NB4 (cell line): ENCODE measurements at regions not wholly inside any gene's neighbourhood (a gene's known extent, or its start where the extent isn't known, plus 50 kb on each side); places are given as distances from the start of the nearest gene placed in this dataset.

Experiments used
- CTCF ChIP-seq: IDR thresholded peaks from one replicate; pipeline ENCODE4 v1.5.1; 2012; ENCODE audit warnings: low read depth, low read length
- MYC ChIP-seq: IDR thresholded peaks from 2 replicates; pipeline ENCODE4 v1.6.1; 2011; ENCODE audit warnings: low read depth, low read length
- POLR2A ChIP-seq: IDR thresholded peaks from 2 replicates; pipeline ENCODE4 v1.6.1; 2011; ENCODE audit warnings: mild to moderate bottlenecking; ENCODE audit not compliant: insufficient read length; ENCODE audit errors: extremely low read depth
- TF ChIP-seq, protein P1 (sequence below): IDR thresholded peaks from 2 replicates; pipeline ENCODE4 v1.6.1; 2011; ENCODE audit warnings: low read depth, low read length

- TF ChIP-seq CTCF (no peak), POLR2A (no peak), MYC (no peak)
- TF ChIP-seq, protein P1, sequence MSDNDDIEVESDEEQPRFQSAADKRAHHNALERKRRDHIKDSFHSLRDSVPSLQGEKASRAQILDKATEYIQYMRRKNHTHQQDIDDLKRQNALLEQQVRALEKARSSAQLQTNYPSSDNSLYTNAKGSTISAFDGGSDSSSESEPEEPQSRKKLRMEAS: no peak
Observed at GRCh38 chr6:166003569-166003968, 164.1 kb downstream of the TBXT start.
